GM21737 (cell line): ENCODE measurements at regions not wholly inside any gene's neighbourhood (a gene's known extent, or its start where the extent isn't known, plus 50 kb on each side); places are given as distances from the start of the nearest gene placed in this dataset.
"Not testable (repeated sequence)": the region's sequence is repeated elsewhere in the genome, so short reads cannot be mapped to it uniquely, and the experiment has no call there.

Source experiments
- ATAC-seq: cut with Tn5 transposase; IDR thresholded peaks from one replicate; pipeline ENCODE4 v1.9.1; 2021; ENCODE audit warnings: mild to moderate bottlenecking, moderate library complexity; ENCODE audit not compliant: unreplicated experiment

DNA sequence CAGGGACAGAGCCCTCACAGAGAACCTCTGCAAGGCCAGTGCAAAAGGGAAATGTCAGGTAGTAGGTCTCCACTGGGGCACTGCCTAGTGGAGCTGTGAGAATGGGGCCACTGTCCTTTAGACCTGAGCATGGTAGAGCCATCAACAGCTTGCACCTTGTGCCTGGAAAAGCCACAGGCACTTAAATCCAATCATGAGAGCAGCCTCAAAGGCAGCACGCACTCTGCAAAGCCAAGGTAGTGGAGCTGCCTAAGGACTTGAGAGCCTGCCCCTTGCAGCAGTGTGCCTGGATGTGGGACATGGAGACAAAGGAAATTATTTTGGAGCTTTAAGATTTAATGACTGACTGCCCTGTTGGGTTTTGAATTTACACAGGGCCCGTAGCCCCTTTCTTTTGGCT, 918.5 kb upstream of the POT1 start:
- ATAC-seq: no peak

DNA sequence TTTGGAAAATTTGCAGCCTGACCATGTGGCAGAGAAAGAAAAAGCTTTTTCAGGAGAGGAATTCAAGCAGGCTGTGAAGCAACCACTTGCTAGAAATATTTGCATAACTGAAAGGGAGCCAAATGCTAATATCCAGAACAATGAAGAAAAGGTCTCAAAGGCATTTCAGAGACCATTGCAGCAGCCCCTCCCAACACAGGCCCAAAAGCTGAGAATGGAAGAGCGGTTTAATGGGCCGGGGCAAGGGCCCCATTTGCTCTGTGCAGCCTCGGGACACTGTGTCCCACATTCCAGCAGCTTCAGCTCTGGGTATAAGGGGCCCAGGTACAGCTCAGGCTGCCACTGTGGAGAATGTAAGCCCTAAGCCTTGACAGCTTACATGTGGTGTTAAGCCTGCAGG, 918.1 kb upstream of the POT1 start:
- ATAC-seq: no peak

DNA sequence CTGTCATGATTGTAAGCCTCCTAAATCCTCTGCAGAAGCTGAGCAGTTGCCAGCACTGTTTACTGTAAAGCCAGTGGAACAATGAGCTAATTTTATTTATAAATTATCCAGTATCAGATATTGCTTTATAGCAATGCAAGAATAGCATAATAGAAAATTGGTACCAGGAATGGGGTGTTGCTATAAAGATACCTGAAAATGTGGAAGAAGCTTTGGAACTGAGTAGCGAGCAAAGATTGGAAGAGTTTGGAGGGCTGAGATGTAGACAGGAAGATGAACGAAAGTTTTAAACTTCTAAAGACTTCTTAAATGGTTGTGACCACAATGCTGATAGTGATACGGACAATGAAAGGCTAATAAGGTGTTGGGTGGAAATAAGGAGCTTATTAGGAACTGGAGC, 917.4 kb upstream of the POT1 start:
- no peak for ATAC-seq

DNA sequence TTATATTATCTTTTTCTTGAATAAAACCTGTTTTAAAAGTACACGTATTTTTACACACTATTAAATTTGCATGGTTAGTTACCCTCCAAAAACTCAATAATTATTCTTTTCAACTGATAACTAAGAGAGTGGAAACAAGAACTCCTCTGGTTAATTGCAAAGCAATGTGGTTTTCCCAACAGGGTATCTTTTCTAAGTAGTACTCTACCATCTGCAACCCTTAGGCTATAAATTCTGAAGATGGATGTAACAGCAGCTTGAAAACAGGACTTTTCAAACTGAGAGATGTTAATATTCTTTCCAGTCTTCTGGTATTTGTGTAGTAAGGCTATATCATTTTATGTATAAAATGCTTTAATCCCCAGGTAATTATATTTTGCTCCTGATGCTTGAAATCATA, 916.1 kb upstream of the POT1 start:
- no peak for ATAC-seq

DNA sequence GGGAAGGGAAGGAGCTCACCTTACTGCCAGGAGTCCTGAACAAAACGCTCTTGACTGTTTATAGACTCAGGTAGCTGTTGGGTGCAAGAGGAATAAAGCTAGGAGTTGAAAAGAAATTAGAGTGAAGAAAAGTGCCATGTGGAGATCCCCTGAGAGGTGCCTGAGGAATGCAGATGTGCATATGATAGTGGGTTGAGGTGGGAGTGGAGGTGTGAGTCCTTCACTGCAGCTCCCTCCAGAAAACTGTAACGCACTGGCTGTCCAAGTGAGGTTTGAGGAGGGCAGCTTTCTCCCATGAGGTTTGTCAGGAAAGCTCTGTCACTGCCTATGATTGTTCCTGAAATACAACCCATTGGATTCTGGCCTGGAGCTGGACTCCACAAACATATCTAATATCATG, 904.8 kb upstream of the POT1 start:
- ATAC-seq: no peak

DNA sequence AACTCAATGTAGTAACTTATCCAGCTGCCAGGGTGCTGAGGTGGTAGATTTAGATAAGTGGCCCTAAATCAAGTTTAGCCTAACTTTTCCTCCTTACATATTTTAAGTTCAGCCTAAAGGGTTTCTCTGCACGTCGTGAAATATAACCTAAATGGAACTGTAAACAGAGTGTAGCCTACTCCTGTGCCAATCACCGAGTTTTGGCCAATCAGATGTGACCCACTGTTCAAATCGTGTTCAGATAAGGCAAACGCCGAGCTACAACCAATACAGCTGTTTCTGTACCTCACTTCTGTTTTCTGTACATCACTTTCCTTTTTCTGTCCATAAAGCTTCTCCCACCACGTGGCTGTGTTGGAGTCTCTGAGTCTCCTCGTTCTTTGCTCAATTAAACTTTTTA, 904.2 kb upstream of the POT1 start:
- ATAC-seq: no peak

DNA sequence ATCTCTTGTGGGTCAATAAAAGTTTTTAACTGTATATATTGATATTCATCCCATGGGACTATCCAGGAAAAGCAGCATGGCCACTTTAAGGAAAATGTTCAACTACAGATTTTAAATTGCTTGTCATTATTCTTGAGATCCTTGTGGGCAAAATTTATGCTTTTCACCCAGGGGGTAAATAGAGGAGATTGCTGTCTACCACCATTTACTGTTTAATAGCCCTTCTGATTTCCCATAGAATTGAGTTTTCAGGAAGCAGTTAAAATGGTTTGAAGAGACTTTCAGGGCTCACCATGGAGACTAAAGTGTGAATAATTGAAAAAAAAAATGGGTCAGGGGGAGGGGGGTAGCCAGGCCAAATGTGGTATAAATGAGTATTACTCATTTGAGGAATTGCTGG, 901.1 kb upstream of the POT1 start:
- ATAC-seq: no peak

DNA sequence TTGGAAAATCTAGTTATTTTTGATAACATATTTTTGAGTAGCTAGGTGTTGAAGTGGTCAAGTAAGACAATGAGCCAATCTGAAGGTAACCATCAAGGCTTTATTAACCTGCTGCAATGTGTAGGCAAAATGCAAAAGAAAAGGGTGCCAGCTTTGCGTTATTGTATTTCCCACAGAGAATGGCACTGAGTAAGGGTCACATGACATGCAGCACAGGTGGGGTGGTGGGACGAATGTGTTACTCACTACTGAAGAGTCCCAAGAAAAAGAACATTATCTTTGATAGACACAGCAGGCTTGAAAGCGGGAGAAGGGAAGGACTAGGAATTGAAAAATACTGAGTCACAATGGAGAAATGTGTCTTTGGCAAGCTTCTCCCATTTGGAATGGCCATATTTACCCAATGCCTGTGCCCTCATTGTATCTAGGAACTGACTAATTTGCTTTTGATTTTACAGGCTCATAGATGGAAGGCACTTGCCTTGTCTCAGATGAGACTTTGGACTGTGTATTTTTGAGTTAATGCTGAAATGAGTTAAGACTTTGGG, 898.6 kb upstream of the POT1 start:
- no peak for ATAC-seq

DNA sequence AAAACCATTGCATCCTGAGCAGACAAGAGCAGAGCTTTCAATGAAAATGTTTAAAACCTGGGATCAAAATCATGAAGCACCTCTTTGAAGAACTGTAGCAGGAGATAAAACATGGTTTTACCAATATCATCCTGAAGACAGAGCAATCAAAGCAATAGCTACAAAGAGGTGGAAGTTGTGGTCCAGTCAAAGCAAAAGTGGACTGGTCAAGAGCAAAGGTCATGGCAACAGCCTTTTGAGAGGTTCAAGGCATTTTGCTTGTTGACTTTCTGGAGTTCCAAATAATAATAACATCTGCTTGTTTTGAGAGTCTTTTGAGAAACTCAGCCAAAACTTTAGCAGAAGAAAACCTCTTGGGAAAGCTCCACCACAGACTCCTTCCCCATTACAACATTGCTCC, 893.9 kb upstream of the POT1 start:
- no peak for ATAC-seq

DNA sequence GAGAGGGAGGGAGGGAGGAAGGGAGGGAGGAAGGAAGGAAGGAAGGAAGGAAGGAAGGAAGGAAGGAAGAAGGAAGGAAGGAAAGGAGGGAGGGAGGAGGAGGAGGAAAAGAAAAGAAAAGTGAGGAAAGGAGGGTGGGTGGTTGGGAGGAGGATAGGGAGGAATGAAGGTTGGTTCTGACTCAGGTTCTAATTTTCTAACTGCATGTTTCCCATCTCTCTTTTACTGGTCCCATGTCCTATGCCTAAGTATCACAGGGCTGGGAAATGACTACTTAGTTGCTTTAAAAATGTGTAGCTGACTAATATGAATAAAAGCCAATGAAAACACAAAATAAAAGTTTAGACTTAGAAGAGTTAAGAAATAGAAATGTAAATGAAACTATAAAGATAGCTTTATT, 890.9 kb upstream of the POT1 start:
- no peak for ATAC-seq

DNA sequence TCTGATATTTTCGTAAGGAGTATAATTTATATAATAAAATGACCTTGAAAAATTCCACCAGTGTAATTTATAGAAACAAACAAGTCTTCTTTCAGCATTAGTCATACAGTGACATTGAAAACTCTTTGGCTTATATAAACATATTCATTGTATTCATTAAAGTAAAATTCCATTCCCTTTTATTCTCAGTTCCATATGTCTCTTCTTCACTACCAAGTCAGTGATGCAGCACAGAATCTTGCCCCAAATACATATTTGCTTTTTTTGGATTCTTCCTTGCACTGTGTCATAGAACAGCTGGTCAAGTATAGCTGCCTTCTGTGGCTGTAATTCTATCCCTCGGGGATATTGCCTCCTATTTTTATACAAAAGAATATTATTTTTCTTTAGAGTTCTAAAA, 884.5 kb upstream of the POT1 start:
- ATAC-seq: no peak

DNA sequence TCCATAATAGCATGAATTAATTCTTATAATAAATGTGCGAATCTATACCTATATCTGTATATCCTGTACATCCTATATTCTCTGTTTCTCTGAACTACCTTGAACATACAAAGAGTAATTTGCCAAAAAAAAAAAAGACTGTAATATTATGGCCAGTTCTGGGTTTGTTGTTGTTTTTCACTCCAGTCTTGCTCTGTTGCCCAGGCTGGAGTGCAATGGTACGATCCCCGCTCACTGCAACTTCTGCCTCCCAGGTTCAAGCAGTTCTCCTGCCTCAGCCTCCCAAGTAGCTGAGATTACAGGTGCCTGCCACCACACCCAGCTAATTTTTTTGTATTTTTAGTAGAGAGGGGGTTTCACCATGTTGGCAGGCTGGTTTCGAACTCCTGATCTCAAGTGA, 876.9 kb upstream of the POT1 start:
- not testable (repeated sequence) for ATAC-seq

DNA sequence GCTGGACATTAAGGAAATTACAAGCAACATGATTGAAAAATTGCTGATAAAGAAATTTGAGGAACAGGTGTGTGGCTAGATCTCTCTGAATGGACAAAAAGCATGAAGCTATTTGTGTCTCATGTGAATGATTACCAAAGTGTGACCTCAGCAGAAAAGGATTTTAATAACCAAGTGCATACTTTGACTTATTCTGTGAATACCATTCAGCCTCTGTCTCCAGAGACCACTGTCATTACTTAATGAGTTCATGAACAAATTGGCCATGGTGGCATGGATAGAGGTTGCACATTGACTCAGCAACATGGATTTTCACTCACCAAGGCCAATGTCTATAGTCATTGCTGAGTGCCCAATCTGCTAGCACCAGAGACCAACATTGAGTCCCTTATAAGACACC, 874.6 kb upstream of the POT1 start:
- no peak for ATAC-seq

DNA sequence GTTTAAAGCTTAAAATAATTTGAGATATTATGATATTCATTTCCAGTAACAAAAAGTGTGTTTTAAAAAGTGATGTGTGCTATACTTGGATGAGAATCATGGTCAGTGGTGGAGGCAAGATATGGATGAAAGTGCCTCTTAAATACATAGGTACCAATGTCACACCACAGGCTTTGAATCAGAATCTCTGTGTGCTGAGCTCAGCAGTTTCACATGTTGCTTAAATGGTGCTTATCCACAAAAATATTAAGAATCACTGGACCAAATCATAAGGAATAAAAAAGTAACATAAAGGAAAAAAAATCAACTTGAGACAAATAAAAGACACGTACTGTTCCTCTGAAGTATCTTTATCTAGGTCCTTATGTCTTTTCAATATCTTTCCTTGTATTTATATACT, 850.5 kb upstream of the POT1 start:
- ATAC-seq: no peak

DNA sequence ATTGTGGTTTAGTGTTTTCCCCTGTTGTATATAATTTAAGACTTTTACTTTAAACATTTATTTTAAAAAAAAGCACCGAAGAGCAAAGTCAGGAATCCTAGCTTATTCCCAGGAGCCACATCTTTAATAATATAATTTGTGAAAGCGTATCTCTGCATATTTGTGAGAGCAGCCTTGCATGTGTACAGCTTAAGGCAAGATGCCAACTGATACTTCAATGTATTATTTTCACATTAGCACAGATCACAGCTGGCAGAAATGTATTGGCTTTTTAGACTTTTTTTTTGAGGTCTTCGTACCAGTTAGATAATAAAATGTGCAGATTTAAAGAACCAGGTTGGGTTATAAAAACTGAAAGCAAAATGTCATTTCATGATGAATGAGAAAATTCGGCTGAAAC, 845.7 kb upstream of the POT1 start:
- no peak for ATAC-seq

DNA sequence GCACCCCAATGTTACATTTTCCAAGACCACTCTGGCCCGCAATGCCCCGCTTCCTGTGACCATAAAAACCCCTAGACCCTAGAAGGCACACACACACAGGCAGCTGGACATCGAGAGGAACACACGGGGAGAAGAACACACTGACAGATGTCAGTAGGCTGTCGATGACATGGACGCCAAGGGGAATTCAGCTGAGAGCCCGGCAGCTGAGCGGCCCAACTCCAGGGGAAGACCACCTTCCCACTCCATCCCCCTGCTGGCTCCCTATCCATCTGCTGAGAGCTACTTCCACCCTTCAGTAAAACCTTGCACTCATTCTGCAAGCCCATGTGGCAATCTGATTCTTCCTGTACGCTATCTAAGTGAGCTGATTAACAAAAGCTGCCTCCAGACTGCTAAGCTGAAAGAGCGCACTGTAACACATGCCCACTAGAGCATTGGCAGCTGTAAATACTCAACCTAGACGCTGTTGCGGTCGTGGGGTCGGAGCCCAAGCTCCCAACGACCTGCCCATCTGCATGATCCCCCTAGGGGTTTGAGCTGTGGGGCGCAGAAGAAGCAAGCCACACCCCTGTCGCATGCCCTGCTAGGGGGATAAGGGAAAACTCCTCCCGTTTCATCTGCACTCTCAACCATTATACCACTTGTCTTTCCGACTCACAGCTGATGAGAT, 843.6 kb upstream of the POT1 start:
- no peak for ATAC-seq

DNA sequence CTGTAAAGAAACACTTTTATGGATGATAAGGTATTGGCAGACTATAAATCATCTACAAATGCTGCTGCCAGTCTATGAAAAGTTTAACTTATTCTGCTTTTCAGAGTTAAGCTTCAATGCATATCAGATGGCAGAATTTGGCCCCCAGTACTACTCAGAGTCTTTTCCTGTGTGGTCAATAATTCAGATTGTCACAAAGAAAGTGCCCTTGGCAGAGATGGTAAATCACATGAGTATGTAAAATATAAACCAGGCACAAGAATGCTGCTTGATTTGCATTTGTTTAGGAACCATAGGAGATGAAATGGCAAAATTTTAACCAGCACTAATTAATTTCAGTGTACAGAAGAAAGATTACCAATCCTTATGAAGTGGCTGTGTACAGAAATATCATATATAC, 818.3 kb upstream of the POT1 start:
- ATAC-seq: no peak

DNA sequence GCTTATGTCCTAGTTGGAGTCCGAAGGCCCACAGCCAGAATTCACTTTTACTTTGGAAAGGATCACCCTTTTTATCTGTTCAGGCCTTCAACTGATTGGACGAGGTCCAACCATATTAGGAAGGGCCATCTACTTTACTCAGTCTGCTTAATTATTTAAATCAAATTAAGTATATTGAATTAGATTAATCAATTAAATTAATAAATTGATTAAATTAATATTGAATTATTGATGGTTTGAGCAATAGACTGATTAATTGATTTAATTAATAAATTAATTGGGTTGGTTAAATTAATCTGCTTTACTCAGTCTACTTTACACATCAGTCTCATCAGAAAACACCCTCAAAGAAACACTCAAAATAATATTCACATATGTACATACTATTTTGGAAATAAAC, 816.9 kb upstream of the POT1 start:
- no peak for ATAC-seq

DNA sequence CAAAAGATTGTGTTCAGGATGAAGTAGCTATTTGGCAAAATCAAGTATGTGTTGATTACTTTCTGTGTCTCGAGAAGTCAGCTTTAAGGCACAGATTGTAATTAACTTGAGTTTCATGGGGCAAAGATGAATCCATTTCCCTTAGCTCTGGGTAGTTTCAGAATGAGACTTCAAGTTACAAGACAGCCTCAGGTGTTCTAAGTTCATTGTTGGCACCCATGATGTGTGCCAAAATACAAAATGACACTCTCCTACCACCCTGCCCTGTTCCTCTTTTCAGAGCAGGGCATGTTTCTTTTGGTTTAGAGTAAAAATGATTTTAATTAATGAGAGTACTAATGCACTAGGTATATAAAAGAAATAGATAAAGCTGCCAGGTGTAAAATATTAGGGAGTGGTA, 797.6 kb upstream of the POT1 start:
- ATAC-seq: no peak

DNA sequence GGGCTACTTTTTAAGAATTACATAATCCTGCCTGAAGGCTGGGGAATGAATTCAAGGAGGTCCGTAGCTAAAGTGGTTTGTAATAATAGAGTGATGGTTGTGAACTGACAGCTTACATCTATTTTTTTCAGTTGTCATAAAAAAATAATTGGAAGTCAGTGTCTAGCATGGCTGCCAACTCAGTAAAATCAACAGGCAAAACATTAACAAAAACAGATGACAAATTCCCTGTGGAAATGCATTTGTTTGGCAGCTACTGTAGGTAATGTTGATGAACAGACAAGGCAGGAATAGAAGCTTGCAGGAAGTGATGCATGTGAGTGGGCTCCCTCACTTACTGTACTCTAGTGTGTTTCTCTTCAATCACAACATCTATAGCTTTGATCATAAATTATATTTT, 766.0 kb upstream of the POT1 start:
- no peak for ATAC-seq

DNA sequence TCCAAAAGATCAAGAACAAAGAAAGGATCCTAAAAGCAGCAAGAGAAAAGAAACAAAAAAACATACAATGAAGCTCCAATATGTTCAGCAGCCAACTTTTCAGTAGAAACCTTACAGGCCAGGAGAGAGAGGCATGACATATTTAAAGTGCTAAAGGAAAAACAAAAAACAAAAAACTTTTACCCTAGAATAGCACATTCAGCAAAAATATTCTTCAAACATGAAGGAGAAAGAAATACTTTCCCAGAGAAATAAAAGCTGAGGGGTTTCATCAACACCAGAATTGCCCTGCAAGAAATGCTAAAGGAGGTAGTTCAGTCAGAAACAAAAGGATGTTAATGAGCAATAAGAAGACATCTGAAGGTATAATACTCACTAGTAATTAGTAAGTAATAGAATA, 753.5 kb upstream of the POT1 start:
- ATAC-seq: no peak

DNA sequence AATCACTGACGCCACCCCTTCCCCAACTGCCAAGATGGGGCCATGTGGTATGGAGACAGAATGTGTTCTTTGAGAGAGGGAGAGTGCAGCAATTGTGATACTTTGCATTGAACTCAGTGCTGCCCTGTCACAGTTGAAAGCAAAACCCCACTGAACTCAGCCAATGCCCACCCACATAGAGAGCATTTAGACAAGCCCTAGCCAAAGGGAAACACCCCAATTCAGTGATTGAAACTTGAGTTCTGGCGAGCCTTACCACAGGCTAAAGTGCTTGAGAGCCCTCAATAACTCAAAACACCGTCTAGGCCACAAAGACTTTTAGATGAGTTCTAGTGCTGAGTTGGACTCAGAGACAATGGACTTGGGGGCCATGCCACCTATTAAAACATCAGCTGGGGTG, 751.9 kb upstream of the POT1 start:
- no peak for ATAC-seq

DNA sequence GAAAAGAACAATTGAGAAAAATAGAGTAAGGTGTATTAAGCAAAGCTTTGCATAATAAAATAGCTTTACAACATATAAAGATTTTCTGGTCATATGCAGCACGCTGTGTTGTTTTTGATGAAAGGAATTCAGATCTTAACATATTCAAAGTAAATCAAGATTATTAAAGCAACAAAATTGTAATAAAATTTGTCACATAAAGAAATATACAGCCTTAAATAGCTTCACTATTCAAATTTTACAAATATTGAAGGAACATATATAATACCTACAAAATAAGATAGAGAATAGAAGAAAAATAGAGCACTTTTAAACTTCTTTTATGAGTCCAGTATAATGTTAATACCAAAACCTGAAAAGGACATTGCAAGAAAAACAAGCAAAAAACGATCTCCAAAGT, 749.1 kb upstream of the POT1 start:
- ATAC-seq: no peak
